PFSK-1 (cell line): ENCODE measurements at regions not wholly inside any gene's neighbourhood (a gene's known extent, or its start where the extent isn't known, plus 50 kb on each side); places are given as distances from the start of the nearest gene placed in this dataset.

ENCODE experiments used
- FOXP2 ChIP-seq: optimal IDR thresholded peaks from 2 replicates; pipeline ENCODE3; 2011; ENCODE audit warnings: borderline replicate concordance, control low read depth, inconsistent platforms; ENCODE audit not compliant: insufficient read depth; ENCODE audit errors: extremely low read length, extremely low read depth
- POLR2AphosphoS5 ChIP-seq: IDR thresholded peaks from 2 replicates; pipeline ENCODE4 v1.6.1; 2012; ENCODE audit warnings: low read depth, mild to moderate bottlenecking, control low read depth, low read length, moderate library complexity
- SIN3A ChIP-seq: IDR thresholded peaks from 2 replicates; pipeline ENCODE4 v1.6.1; 2012; ENCODE audit warnings: mild to moderate bottlenecking, low read length, moderate library complexity, borderline replicate concordance; ENCODE audit not compliant: insufficient read depth
- TAF1 ChIP-seq: IDR thresholded peaks from 2 replicates; pipeline ENCODE4 v1.6.1; 2012; ENCODE audit warnings: low read length, control low read depth, borderline replicate concordance; ENCODE audit not compliant: insufficient read depth
- TF ChIP-seq, protein P1 (sequence below), 2 experiments: IDR thresholded peaks; 2 replicates each; pipeline versions ENCODE4 v1.6.1 to v1.8.0; 2011 to 2012; ENCODE audit warnings: low read depth in 2 of 2, low read length in 2 of 2, control low read depth in 1 of 2, inconsistent platforms in 1 of 2, mild to moderate bottlenecking in 1 of 2, moderate library complexity in 1 of 2; ENCODE audit not compliant: insufficient read depth in 1 of 2

- TF ChIP-seq FOXP2 (no peak), SIN3A (no peak)
- TF ChIP-seq, protein P1, sequence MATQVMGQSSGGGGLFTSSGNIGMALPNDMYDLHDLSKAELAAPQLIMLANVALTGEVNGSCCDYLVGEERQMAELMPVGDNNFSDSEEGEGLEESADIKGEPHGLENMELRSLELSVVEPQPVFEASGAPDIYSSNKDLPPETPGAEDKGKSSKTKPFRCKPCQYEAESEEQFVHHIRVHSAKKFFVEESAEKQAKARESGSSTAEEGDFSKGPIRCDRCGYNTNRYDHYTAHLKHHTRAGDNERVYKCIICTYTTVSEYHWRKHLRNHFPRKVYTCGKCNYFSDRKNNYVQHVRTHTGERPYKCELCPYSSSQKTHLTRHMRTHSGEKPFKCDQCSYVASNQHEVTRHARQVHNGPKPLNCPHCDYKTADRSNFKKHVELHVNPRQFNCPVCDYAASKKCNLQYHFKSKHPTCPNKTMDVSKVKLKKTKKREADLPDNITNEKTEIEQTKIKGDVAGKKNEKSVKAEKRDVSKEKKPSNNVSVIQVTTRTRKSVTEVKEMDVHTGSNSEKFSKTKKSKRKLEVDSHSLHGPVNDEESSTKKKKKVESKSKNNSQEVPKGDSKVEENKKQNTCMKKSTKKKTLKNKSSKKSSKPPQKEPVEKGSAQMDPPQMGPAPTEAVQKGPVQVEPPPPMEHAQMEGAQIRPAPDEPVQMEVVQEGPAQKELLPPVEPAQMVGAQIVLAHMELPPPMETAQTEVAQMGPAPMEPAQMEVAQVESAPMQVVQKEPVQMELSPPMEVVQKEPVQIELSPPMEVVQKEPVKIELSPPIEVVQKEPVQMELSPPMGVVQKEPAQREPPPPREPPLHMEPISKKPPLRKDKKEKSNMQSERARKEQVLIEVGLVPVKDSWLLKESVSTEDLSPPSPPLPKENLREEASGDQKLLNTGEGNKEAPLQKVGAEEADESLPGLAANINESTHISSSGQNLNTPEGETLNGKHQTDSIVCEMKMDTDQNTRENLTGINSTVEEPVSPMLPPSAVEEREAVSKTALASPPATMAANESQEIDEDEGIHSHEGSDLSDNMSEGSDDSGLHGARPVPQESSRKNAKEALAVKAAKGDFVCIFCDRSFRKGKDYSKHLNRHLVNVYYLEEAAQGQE (IDR thresholded peaks at IDR 0.05; ENCODE audit: insufficient read depth in 1 of 2, low read depth in 2 of 2, low read length in 2 of 2): no peak
Measured at GRCh38 chr13:52921194-52921593, 72.8 kb upstream of the PCDH8 start.

- TF ChIP-seq, protein P1 (IDR thresholded peaks at IDR 0.05; ENCODE audit: insufficient read depth in 1 of 2, low read depth in 2 of 2, low read length in 2 of 2): no peak
- TF ChIP-seq POLR2AphosphoS5 (no peak), SIN3A (no peak), TAF1 (no peak), FOXP2 (no peak)
Measured at GRCh38 chr13:52916486-52916990, 68.1 kb upstream of the PCDH8 start.

DNA sequence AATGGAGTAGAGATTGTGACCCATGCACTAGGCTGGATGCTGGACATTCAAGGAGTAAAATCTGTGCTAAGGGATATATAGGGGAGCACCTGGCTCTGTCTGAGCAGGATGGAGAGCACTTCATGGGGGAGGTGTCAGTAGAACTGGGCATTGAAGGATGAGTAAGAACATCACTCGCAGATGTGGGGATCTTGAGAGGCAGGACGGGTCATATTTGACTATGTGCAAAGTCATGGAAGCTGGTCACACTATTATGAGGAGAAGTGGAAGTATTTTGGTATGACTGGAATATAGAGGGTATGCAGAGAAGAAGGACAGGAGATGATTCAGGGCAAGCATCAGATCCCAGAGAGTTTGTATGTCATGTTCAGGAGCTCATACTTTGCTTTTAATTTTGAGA lies 62.9 kb upstream of the PCDH8 start:
- TF ChIP-seq FOXP2 (no peak), POLR2AphosphoS5 (no peak), SIN3A (no peak), TAF1 (no peak)
- TF ChIP-seq, protein P1 (IDR thresholded peaks at IDR 0.05; ENCODE audit: insufficient read depth in 1 of 2, low read depth in 2 of 2, low read length in 2 of 2): no peak

GRCh38 chr13:52906122-52906903 lies 57.9 kb upstream of the PCDH8 start:
- no peak for TF ChIP-seq FOXP2
- TF ChIP-seq SIN3A: no peak
- TF ChIP-seq, protein P1 (IDR thresholded peaks at IDR 0.05; ENCODE audit: insufficient read depth in 1 of 2, low read depth in 2 of 2, low read length in 2 of 2): no peak
- no peak for TF ChIP-seq TAF1
- TF ChIP-seq POLR2AphosphoS5: no peak
